Stomach (tissue), 8 donors: ENCODE measurements at regions not wholly inside any gene's neighbourhood (a gene's known extent, or its start where the extent isn't known, plus 50 kb on each side); places are given as distances from the start of the nearest gene placed in this dataset.
"Not testable (repeated sequence)": the region's sequence is repeated elsewhere in the genome, so short reads cannot be mapped to it uniquely, and the experiment has no call there.

ENCODE experiments used
- DNase-seq, 2 donors: peaks; one replicate each; pipeline versions ENCODE4 v3.0.0 to v3.0.0-alpha.2; 2013 to 2019
- H3K27ac ChIP-seq, 5 donors: fragments of 200-600 bp in 4 of 5; sonication (generic) in 4 of 5; one replicate each; pipeline ENCODE4 v1.5.1; 2013 to 2019; ENCODE audit warnings: mild to moderate bottlenecking in 1 of 5, moderate library complexity in 1 of 5
- H3K27me3 ChIP-seq, 3 donors: fragments of 200-600 bp; sonication (generic); one replicate each; pipeline ENCODE4 v1.5.1; 2017 to 2019; ENCODE audit warnings: mixed run types in 1 of 3
- H3K36me3 ChIP-seq, 4 donors: fragments of 200-600 bp; sonication (generic); 1 replicate in 3 of 4; 2 replicates in 1 of 4; pipeline ENCODE4 v1.5.1; 2016 to 2019
- H3K4me1 ChIP-seq, 4 donors: fragments of 200-600 bp; sonication (generic); one replicate each; pipeline ENCODE4 v1.5.1; 2016 to 2019
- H3K4me3 ChIP-seq, 4 donors: fragments of 200-600 bp; sonication (generic) in 3 of 4; one replicate each; pipeline ENCODE4 v1.5.1; 2016 to 2019; ENCODE audit warnings: mild to moderate bottlenecking in 1 of 4
- H3K9me3 ChIP-seq, 4 donors: fragments of 200-600 bp; sonication (generic); one replicate each; pipeline ENCODE4 v1.5.1; 2016 to 2019
- WGBS, 5 donors: extraction: QIAGEN DNeasy Blood & Tissue Kit in 3 of 5; methylation state at CpG; one replicate each; pipeline versions ENCODE4 v1.1.5 to v1.1.7; 2013 to 2018; 5-methylcytosine and 5-hydroxymethylcytosine counted together
- intact Hi-C: fragments of 100-400 bp; cut with DNase I; formaldehyde crosslinking; loops from one replicate; pipeline ENCODE4 v1.15.1; 2023; ENCODE audit warnings: low total_unique reads
- donor health status: healthy with polysubstance abuse.
- donor health status: Bipolar disorder and iron deficiency.
- donor health status: healthy.

- H3K36me3 ChIP-seq, H3K4me3 ChIP-seq, H3K27me3 ChIP-seq, DNase-seq, H3K4me1 ChIP-seq, H3K27ac ChIP-seq, intact Hi-C loops, H3K9me3 ChIP-seq: not testable (repeated sequence)
- 56 to 75% (median 67%) methylated on average over 6 to 8 of the region's 8 CpGs for WGBS, 5 donors
These were observed 4510.9 kb upstream of the OR11H1 start for GRCh38 chr22:11017108-11017507.

- WGBS, 5 donors, result 46 to 61% (median 53%) methylated on average over 5 to 7 of the region's 8 CpGs
- intact Hi-C loops, result not testable (repeated sequence)
These were observed 4507.5 kb upstream of the OR11H1 start for GRCh38 chr22:11020522-11020921.

GRCh38 chr22:11026541-11026940 is 4501.5 kb upstream of the OR11H1 start:
- DNase-seq, H3K36me3 ChIP-seq, H3K27ac ChIP-seq, H3K27me3 ChIP-seq, intact Hi-C loops, H3K4me1 ChIP-seq, H3K4me3 ChIP-seq: not testable (repeated sequence)
- H3K9me3 ChIP-seq, result peaks cover 25 to 72% (median 59%) of the 10 kb centered on the region in 4 donors
- 48 to 63% (median 54%) methylated on average over 3 to 4 of the region's 4 CpGs for WGBS, 5 donors

More at GRCh38 chr22:11020522-11020921, 4507.5 kb upstream of the OR11H1 start:
- not testable (repeated sequence) for DNase-seq, H3K4me1 ChIP-seq, H3K36me3 ChIP-seq, H3K4me3 ChIP-seq, H3K27ac ChIP-seq, H3K27me3 ChIP-seq
- H3K9me3 ChIP-seq, result peaks cover 7 to 27% (median 9%) of the 10 kb centered on the region in 4 donors

GRCh38 chr22:11027064-11027463 is 4500.9 kb upstream of the OR11H1 start:
- H3K27ac ChIP-seq, DNase-seq, H3K27me3 ChIP-seq, H3K36me3 ChIP-seq, H3K4me3 ChIP-seq, intact Hi-C loops, H3K4me1 ChIP-seq: not testable (repeated sequence)
- H3K9me3 ChIP-seq, result peaks cover 27 to 74% (median 64%) of the 10 kb centered on the region in 4 donors
- WGBS, 5 donors, result 67 to 72% (median 68%) methylated on average over 9 of the region's 9 CpGs

GRCh38 chr22:11027532-11027931 is 4500.5 kb upstream of the OR11H1 start:
- H3K4me3 ChIP-seq, H3K4me1 ChIP-seq, H3K27me3 ChIP-seq, intact Hi-C loops, DNase-seq, H3K36me3 ChIP-seq, H3K27ac ChIP-seq: not testable (repeated sequence)
- H3K9me3 ChIP-seq, result peaks cover 31 to 79% (median 69%) of the 10 kb centered on the region in 4 donors
- WGBS, 5 donors, result 36 to 43% (median 39%) methylated on average over 1 of the region's 1 CpG

GRCh38 chr22:11028180-11028579 is 4499.8 kb upstream of the OR11H1 start:
- WGBS, 5 donors, result 21 to 39% (median 24%) methylated on average over 1 of the region's 1 CpG
- H3K27me3 ChIP-seq, H3K27ac ChIP-seq, H3K4me1 ChIP-seq, H3K4me3 ChIP-seq, DNase-seq, H3K36me3 ChIP-seq, intact Hi-C loops: not testable (repeated sequence)
- peaks cover 37 to 80% (median 75%) of the 10 kb centered on the region in 4 donors for H3K9me3 ChIP-seq

- H3K27me3 ChIP-seq, DNase-seq, H3K36me3 ChIP-seq, intact Hi-C loops, H3K4me3 ChIP-seq, H3K27ac ChIP-seq, H3K4me1 ChIP-seq: not testable (repeated sequence)
- peaks cover 45 to 94% (median 86%) of the 10 kb centered on the region in 4 donors for H3K9me3 ChIP-seq
- 60 to 75% (median 67%) methylated on average over 8 of the region's 8 CpGs for WGBS, 5 donors
These were observed 4498.5 kb upstream of the OR11H1 start for GRCh38 chr22:11029534-11029933.

GRCh38 chr22:11029967-11030366 is 4498.0 kb upstream of the OR11H1 start:
- intact Hi-C loops, result not testable (repeated sequence)
- 54 to 58% (median 55%) methylated on average over 6 of the region's 6 CpGs for WGBS, 5 donors

GRCh38 chr22:11030571-11031410 is 4497.2 kb upstream of the OR11H1 start:
- H3K36me3 ChIP-seq, H3K27ac ChIP-seq, H3K27me3 ChIP-seq, intact Hi-C loops, H3K4me1 ChIP-seq, H3K4me3 ChIP-seq, DNase-seq: not testable (repeated sequence)
- WGBS, 5 donors, result 66 to 74% (median 69%) methylated on average over 12 of the region's 12 CpGs
- H3K9me3 ChIP-seq, result peaks cover 40 to 97% (median 91%) of the 10 kb centered on the region in 4 donors

More at GRCh38 chr22:11029967-11030366, 4498.0 kb upstream of the OR11H1 start:
- not testable (repeated sequence) for DNase-seq, H3K27ac ChIP-seq, H3K27me3 ChIP-seq, H3K4me3 ChIP-seq, H3K36me3 ChIP-seq, H3K4me1 ChIP-seq
- H3K9me3 ChIP-seq, result peaks cover 44 to 95% (median 88%) of the 10 kb centered on the region in 4 donors

- 73 to 78% (median 78%) methylated on average over 13 of the region's 13 CpGs for WGBS, 5 donors
- H3K4me3 ChIP-seq, H3K36me3 ChIP-seq, H3K27me3 ChIP-seq, H3K27ac ChIP-seq, intact Hi-C loops, H3K4me1 ChIP-seq, DNase-seq: not testable (repeated sequence)
- peaks cover 36 to 97% (median 92%) of the 10 kb centered on the region in 4 donors for H3K9me3 ChIP-seq
These were observed 4495.9 kb upstream of the OR11H1 start for GRCh38 chr22:11032115-11032514.

GRCh38 chr22:11034660-11034987 is 4493.4 kb upstream of the OR11H1 start:
- H3K36me3 ChIP-seq, DNase-seq, H3K4me1 ChIP-seq, H3K4me3 ChIP-seq, H3K27me3 ChIP-seq, intact Hi-C loops, H3K27ac ChIP-seq: not testable (repeated sequence)
- 44 to 59% (median 54%) methylated on average over 6 of the region's 6 CpGs for WGBS, 5 donors
- H3K9me3 ChIP-seq, result peaks cover 48 to 97% (median 92%) of the 10 kb centered on the region in 4 donors
